Activated CD4-positive, alpha-beta T cell treated with anti-CD3 and anti-CD28 coated beads, Interleukin-2, amount 50 U/mL, for 24 hours (primary cell): ENCODE measurements at regions not wholly inside any gene's neighbourhood (a gene's known extent, or its start where the extent isn't known, plus 50 kb on each side); places are given as distances from the start of the nearest gene placed in this dataset.
"Not testable (repeated sequence)": the region's sequence is repeated elsewhere in the genome, so short reads cannot be mapped to it uniquely, and the experiment has no call there.

Experiments used
- DNase-seq, 2 donors: peaks; one replicate each; pipeline ENCODE4 v3.0.0-alpha.2; 2020; ENCODE audit warnings: low read depth in 1 of 2, low spot score in 1 of 2

DNA sequence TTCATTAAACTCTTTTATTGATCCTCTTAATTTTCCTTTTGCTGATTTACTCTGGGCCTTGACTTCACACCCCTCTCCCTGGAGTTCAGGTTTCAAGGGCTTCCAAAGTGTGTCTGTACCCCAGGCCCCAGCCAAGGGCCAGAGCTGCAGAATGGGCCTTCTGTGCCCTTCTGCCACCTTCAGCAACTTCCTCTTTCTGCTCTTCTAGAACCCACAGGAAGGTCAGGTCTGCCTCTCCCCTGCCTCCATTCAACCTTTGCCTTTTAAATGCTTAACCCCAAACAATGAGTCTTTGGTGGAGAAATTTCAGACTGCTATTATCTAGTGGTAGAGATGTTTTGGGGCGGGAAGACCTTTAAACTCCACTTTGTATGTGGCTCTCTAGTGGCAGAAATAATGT is 63.1 kb downstream of the TSN start:
- no peak for DNase-seq

- no peak for DNase-seq
These were observed 64.4 kb downstream of the TSN start for GRCh38 chr2:121819846-121820245.

GRCh38 chr2:121821476-121822158 is 66.2 kb downstream of the TSN start:
- DNase-seq: no peak

DNA sequence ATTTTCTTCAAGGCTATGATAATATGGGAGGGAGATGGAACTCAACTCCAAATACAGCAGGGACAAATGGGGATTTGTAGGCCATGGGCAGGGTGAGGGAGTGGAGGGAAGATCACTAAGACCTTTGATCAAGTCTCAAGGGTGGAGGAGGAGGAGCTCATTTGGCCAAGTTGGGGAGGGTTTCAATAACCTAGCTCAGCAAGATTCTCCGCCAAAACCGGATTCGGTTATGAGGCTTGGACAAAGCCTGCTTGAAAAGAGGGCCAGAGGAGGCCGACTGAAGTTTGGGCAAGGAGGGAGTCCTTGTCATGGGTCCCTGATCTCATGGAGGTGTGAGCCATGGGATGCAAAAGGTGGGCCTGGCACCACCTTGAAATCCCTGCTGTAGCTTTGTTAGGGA is 68.8 kb downstream of the TSN start:
- DNase-seq: no peak

- DNase-seq: no peak
These were observed 69.8 kb downstream of the TSN start for GRCh38 chr2:121825003-121825950.

DNA sequence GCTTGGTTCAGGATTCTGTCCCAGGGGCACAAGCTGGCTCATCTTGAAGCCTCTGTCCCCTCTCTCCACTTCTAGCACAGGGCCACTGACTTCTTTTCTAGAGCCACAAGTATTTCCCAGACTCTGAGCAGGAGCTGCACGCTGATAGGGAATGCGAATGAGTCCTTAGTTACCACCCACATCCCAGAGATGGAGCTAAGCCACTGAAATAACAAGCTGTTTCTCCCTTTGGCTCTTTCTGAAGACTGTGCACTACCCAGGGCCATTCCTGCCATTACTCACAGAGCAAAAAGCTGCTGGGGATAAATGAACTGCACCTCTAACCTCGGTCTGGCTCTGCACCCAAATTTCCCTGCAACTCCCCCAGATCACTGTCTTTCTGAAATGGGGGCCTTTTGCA is 70.6 kb downstream of the TSN start:
- no peak for DNase-seq

DNA sequence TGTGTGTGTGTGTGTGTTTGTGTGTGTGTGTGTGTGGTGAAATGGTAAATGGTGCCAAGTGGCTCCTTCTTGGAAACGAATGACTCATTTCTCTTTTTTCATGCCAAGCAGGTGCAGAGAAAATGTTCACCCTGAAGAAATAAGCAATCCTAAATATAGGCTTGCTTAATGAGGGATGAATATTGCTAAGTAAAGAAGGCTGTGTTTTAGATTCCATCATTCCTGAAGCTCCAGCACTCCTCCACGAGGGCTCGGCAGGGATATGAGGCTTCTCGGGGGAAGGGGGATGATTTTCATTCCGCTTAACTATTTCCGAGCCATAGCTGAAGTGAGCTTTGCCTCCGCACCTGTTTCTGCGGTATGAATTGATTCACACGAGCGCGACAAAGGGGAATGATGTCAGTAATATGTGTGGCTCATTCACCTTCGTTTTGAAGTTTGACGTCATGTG is 72.9 kb downstream of the TSN start:
- no peak for DNase-seq

GRCh38 chr2:121830809-121831208 is 75.4 kb downstream of the TSN start:
- no peak for DNase-seq

- DNase-seq: no peak
These were observed 76.4 kb downstream of the TSN start for GRCh38 chr2:121831841-121832240.

GRCh38 chr2:121832412-121833357 is 77.2 kb downstream of the TSN start:
- no peak for DNase-seq

- DNase-seq: no peak
These were observed 77.9 kb downstream of the TSN start for GRCh38 chr2:121833358-121833723.

DNA sequence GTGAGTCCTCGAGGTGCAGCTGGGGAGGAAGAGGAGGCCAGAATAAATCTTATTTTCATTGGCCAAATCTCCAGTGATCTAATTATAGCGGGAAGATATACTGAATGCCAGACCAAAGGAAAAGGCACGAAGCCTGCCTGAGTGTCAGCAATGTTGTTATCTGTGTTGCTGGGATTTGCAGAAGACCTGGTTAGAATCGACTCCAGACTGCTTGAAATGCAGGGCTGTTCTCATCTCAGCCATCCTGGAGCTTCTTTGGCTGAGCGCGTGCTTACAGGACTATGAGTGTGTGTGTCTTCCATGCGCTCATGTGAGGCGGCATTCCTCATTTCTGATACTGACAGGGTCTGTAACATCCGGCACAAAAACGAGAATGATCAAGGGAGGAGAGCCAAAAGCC is 81.2 kb downstream of the TSN start:
- DNase-seq: no peak

- DNase-seq: no peak
These were observed 82.1 kb downstream of the TSN start for GRCh38 chr2:121837591-121837990.

GRCh38 chr2:121838551-121838950 is 83.1 kb downstream of the TSN start:
- no peak for DNase-seq

DNA sequence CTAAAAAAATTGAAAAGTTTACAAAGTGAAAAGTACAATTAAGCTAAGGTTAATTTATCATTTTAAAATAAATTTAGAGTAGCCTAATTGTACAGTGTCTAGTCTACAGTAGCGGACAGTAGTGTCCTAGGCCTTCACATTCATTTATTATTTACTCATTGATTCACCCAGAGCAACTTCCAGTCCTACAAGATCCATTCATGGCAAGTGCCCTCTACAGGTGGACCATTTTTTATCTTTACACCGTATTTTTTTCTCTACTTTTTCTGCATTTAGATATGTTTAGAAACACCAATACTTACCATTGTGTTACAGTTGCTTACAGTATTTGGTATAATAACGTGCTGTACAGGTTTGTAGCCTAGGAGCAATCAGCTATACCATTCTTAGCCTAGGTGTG is 84.1 kb downstream of the TSN start:
- DNase-seq: no peak

- DNase-seq: no peak
These were observed 93.8 kb downstream of the TSN start for GRCh38 chr2:121849236-121849635.

DNA sequence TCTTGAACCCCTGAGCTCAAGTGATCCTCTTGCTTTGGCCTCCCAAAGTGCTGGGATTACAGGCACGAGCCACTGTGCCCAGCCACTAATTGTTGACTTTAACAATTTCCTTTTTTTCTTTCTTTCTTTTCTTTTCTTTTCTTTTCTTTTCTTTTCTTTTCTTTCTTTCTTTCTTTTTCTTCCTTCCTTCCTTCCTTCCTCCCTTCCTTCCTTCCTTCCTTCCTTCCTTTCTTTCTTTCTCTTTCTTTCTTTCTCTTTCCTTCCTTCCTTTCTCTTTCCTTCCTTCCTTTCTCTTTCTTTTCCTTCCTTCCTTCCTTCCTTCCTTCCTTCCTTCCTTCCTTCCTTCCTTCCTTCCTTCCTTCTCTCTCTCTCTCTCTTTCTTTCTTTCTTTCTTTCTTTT is 97.7 kb downstream of the TSN start:
- not testable (repeated sequence) for DNase-seq

GRCh38 chr2:121855510-121855909 is 100.1 kb downstream of the TSN start:
- no peak for DNase-seq

DNA sequence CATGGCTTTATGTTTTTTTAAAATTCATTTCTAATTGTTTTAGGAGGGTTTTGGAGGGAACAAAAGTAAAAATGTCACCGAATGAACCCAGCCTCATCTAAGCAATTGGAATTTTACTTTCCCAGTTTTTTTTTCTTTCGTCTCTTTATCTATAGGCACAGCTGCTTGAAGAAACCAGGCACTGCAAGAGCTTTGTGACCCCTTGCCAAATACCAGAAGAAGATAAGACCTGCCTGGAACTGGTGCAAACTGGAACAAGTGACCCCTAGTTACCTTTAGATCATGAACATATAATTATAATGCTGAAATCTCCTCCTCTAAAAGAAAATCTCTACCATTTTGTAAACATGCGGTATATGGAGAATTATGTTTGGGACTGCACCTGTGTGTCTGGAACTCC is 100.9 kb downstream of the TSN start:
- DNase-seq: no peak

GRCh38 chr2:121858369-121858768 is 102.9 kb downstream of the TSN start:
- DNase-seq: no peak

GRCh38 chr2:121858847-121859246 is 103.4 kb downstream of the TSN start:
- no peak for DNase-seq
